ENCODE measurements at regions not wholly inside any gene's neighbourhood (a gene's known extent, or its start where the extent isn't known, plus 50 kb on each side); places are given as distances from the start of the nearest gene placed in this dataset.

DNA sequence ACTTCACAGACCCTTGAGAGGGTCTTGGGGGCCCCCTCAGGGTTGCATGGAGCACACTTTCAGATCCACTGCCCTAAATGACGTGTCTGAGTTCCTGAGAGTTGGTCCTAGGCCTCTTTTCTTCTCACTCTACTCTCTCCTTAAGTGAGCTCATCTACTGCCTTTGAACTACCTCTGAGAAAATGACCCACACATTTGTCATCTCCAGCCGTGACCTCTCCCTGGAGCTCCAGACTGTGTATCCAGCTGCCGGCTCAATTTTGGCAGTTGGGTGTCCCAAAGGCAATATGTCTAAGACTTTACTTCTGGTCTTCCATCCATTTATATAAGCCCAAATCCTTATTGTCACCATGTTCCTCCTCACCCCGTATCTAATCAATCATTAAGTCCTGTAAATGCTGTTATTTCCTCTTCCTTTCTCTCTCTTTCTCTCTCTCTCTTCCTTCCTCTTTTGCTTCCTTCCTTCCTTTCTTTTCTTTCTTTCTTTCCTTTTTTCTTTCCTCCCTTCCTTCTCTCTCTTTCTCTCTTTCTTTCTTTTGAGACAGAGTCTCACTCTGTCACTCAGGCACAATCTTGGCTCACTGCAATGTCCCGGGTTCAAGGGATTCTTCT lies 51.2 kb upstream of the HSPA9 start:
- TF ChIP-seq, protein P1, sequence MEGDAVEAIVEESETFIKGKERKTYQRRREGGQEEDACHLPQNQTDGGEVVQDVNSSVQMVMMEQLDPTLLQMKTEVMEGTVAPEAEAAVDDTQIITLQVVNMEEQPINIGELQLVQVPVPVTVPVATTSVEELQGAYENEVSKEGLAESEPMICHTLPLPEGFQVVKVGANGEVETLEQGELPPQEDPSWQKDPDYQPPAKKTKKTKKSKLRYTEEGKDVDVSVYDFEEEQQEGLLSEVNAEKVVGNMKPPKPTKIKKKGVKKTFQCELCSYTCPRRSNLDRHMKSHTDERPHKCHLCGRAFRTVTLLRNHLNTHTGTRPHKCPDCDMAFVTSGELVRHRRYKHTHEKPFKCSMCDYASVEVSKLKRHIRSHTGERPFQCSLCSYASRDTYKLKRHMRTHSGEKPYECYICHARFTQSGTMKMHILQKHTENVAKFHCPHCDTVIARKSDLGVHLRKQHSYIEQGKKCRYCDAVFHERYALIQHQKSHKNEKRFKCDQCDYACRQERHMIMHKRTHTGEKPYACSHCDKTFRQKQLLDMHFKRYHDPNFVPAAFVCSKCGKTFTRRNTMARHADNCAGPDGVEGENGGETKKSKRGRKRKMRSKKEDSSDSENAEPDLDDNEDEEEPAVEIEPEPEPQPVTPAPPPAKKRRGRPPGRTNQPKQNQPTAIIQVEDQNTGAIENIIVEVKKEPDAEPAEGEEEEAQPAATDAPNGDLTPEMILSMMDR (IDR thresholded peaks at IDR 0.05), result no peak
- no peak for TF ChIP-seq POLR2AphosphoS5 (IDR thresholded peaks at IDR 0.05; ENCODE audit: low read depth, low read length)
